ENCODE measurements at regions not wholly inside any gene's neighbourhood (a gene's known extent, or its start where the extent isn't known, plus 50 kb on each side); places are given as distances from the start of the nearest gene placed in this dataset.

GRCh38 chr12:4099276-4099675 is 174.3 kb upstream of the CCND2 start:
- no peak for DNase-seq

- no peak for DNase-seq
These were observed 182.4 kb upstream of the CCND2 start for GRCh38 chr12:4091016-4091743.

- DNase-seq: no peak
These were observed 183.6 kb upstream of the CCND2 start for GRCh38 chr12:4089956-4090355.

- DNase-seq: no peak
These were observed 184.4 kb upstream of the CCND2 start for GRCh38 chr12:4089121-4089606.

- no peak for DNase-seq
These were observed 185.1 kb upstream of the CCND2 start for GRCh38 chr12:4088451-4088850.

- DNase-seq: no peak
These were observed 187.1 kb upstream of the CCND2 start for GRCh38 chr12:4086481-4086880.

- DNase-seq: no peak
These were observed 189.0 kb upstream of the CCND2 start for GRCh38 chr12:4084573-4084972.

- no peak for DNase-seq
These were observed 190.7 kb upstream of the CCND2 start for GRCh38 chr12:4082809-4083403.

- no peak for DNase-seq
These were observed 193.3 kb upstream of the CCND2 start for GRCh38 chr12:4080213-4080612.

- DNase-seq: no peak
These were observed 199.4 kb upstream of the CCND2 start for GRCh38 chr12:4074129-4074528.

- no peak for DNase-seq
These were observed 196.4 kb upstream of the PARP11 start for GRCh38 chr12:4069670-4070010.

- DNase-seq: no peak
These were observed 195.9 kb upstream of the PARP11 start for GRCh38 chr12:4068981-4069669.

- no peak for DNase-seq
These were observed 190.8 kb upstream of the PARP11 start for GRCh38 chr12:4064008-4064407.

- DNase-seq: no peak
These were observed 186.8 kb upstream of the PARP11 start for GRCh38 chr12:4059898-4060568.

GRCh38 chr12:4056910-4057845 is 184.0 kb upstream of the PARP11 start:
- DNase-seq: no peak

- no peak for DNase-seq
These were observed 181.4 kb upstream of the PARP11 start for GRCh38 chr12:4054630-4055029.

GRCh38 chr12:4052691-4053090 is 179.5 kb upstream of the PARP11 start:
- no peak for DNase-seq

- no peak for DNase-seq
These were observed 178.4 kb upstream of the PARP11 start for GRCh38 chr12:4051596-4051995.

- no peak for DNase-seq
These were observed 177.1 kb upstream of the PARP11 start for GRCh38 chr12:4050340-4050739.

GRCh38 chr12:4049298-4050080 is 176.3 kb upstream of the PARP11 start:
- no peak for DNase-seq

- DNase-seq: no peak
These were observed 174.2 kb upstream of the PARP11 start for GRCh38 chr12:4047421-4047820.

GRCh38 chr12:4046495-4046840 is 173.3 kb upstream of the PARP11 start:
- DNase-seq: no peak
